ENCODE measurements at regions not wholly inside any gene's neighbourhood (a gene's known extent, or its start where the extent isn't known, plus 50 kb on each side); places are given as distances from the start of the nearest gene placed in this dataset.

DNA sequence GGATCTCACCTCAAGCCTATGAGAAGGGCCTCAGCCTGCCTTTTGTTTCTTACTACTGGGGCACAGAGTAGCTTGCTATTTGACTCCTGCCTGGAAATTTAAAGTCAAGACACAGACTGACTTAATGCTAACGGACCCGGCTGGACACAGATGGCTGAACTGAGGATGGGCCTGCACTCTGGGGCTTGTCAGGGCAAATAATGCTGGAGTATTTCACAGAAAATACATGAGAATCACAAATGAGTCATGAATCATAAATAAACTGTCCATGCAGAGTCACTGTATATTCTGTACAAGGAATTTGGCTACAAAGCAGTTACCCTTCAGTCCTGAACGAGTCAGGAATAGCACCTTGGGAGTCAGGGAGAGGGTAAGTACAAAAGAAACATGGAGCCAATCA, 683.2 kb upstream of the FOXG1 start:
- Histone ChIP-seq H3F3A (ENCODE audit: insufficient read depth, low read length, poor library complexity, severe bottlenecking) (no peaks in the 10 kb centered on the region), H3K36me3 (ENCODE audit: insufficient read depth, low read length) (no peaks in the 10 kb centered on the region), H3K4me2 (ENCODE audit: low read length) (no peak overlapping the region), H3K27ac (ENCODE audit: low read length) (no peak overlapping the region), H3K9me3 (ENCODE audit: low read length) (no peaks in the 10 kb centered on the region), H3K79me2 (replicated peaks; ENCODE audit: insufficient read depth, low read length) (no peaks in the 10 kb centered on the region), H3K9me2 (ENCODE audit: insufficient read depth, low read length) (no peaks in the 10 kb centered on the region), H2AFZ (ENCODE audit: low read depth, low read length) (no peak overlapping the region), H3K4me3 (ENCODE audit: low read length) (no peak overlapping the region), H3K27me3 (ENCODE audit: insufficient read depth, low read depth, low read length) (no peaks in the 10 kb centered on the region), H3K9ac (ENCODE audit: low read length) (no peak overlapping the region), H4K20me1 (ENCODE audit: insufficient read depth) (no peaks in the 10 kb centered on the region)
- TF ChIP-seq MXI1 (conservative IDR thresholded peaks at IDR 0.05; ENCODE audit: poor library complexity, severe bottlenecking) (no peak), RAD21 (conservative IDR thresholded peaks at IDR 0.05) (no peak), SMC3 (conservative IDR thresholded peaks at IDR 0.05; ENCODE audit: poor library complexity) (no peak), EP300 (conservative IDR thresholded peaks at IDR 0.05; ENCODE audit: poor library complexity, severe bottlenecking) (no peak), EZH2 (IDR thresholded peaks at IDR 0.05; ENCODE audit: borderline replicate concordance, insufficient read depth, low read length, poor library complexity, severe bottlenecking) (no peak), POLR2AphosphoS5 (IDR thresholded peaks at IDR 0.05) (no peak), TAF1 (IDR thresholded peaks at IDR 0.05; ENCODE audit: low read depth) (no peak)
- TF ChIP-seq, protein P1, sequence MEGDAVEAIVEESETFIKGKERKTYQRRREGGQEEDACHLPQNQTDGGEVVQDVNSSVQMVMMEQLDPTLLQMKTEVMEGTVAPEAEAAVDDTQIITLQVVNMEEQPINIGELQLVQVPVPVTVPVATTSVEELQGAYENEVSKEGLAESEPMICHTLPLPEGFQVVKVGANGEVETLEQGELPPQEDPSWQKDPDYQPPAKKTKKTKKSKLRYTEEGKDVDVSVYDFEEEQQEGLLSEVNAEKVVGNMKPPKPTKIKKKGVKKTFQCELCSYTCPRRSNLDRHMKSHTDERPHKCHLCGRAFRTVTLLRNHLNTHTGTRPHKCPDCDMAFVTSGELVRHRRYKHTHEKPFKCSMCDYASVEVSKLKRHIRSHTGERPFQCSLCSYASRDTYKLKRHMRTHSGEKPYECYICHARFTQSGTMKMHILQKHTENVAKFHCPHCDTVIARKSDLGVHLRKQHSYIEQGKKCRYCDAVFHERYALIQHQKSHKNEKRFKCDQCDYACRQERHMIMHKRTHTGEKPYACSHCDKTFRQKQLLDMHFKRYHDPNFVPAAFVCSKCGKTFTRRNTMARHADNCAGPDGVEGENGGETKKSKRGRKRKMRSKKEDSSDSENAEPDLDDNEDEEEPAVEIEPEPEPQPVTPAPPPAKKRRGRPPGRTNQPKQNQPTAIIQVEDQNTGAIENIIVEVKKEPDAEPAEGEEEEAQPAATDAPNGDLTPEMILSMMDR (IDR thresholded peaks at IDR 0.05; ENCODE audit: poor library complexity, severe bottlenecking): no peak
- TF ChIP-seq, protein P2, sequence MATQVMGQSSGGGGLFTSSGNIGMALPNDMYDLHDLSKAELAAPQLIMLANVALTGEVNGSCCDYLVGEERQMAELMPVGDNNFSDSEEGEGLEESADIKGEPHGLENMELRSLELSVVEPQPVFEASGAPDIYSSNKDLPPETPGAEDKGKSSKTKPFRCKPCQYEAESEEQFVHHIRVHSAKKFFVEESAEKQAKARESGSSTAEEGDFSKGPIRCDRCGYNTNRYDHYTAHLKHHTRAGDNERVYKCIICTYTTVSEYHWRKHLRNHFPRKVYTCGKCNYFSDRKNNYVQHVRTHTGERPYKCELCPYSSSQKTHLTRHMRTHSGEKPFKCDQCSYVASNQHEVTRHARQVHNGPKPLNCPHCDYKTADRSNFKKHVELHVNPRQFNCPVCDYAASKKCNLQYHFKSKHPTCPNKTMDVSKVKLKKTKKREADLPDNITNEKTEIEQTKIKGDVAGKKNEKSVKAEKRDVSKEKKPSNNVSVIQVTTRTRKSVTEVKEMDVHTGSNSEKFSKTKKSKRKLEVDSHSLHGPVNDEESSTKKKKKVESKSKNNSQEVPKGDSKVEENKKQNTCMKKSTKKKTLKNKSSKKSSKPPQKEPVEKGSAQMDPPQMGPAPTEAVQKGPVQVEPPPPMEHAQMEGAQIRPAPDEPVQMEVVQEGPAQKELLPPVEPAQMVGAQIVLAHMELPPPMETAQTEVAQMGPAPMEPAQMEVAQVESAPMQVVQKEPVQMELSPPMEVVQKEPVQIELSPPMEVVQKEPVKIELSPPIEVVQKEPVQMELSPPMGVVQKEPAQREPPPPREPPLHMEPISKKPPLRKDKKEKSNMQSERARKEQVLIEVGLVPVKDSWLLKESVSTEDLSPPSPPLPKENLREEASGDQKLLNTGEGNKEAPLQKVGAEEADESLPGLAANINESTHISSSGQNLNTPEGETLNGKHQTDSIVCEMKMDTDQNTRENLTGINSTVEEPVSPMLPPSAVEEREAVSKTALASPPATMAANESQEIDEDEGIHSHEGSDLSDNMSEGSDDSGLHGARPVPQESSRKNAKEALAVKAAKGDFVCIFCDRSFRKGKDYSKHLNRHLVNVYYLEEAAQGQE (IDR thresholded peaks at IDR 0.05; ENCODE audit: borderline replicate concordance): no peak

DNA sequence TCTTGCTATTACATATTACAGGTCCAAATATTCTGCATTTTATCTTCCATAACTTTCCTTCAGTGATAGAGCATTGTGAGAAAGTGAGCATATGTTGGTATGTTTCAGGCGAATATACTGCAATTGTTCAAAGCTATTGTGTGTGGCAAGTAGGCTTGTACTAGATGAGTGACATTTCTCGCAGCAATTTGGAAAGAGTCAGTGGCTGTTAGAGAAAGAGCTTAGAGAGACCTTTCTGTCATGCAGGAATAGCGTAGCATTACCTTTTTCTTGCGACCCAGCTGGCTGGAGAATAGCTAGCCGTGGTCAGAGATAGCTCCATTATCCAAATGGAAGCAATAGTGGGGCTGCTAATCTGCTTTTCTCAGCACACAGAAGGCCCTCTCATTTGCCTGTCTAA, 678.5 kb upstream of the FOXG1 start:
- Histone ChIP-seq H3K4me2 (ENCODE audit: low read length) (peak overlapping the region; percentile 9), H3K4me3 (ENCODE audit: low read length) (peak overlapping the region; percentile 19)

More for the DNA sequence above, 678.5 kb upstream of the FOXG1 start:
- Histone ChIP-seq H3K79me2 (replicated peaks; ENCODE audit: insufficient read depth, low read length) (no peaks in the 10 kb centered on the region), H4K20me1 (ENCODE audit: insufficient read depth) (no peaks in the 10 kb centered on the region), H3K27ac (ENCODE audit: low read length) (peak overlapping the region; percentile 83), H3K27me3 (ENCODE audit: insufficient read depth, low read depth, low read length) (no peaks in the 10 kb centered on the region), H3K9me2 (ENCODE audit: insufficient read depth, low read length) (no peaks in the 10 kb centered on the region), H3K36me3 (ENCODE audit: insufficient read depth, low read length) (no peaks in the 10 kb centered on the region), H3K9me3 (ENCODE audit: low read length) (no peaks in the 10 kb centered on the region), H3F3A (ENCODE audit: insufficient read depth, low read length, poor library complexity, severe bottlenecking) (no peaks in the 10 kb centered on the region), H3K9ac (ENCODE audit: low read length) (peak overlapping the region; percentile 47), H2AFZ (ENCODE audit: low read depth, low read length) (peak overlapping the region; percentile 5)
- TF ChIP-seq MXI1 (conservative IDR thresholded peaks at IDR 0.05; ENCODE audit: poor library complexity, severe bottlenecking) (peak; percentile 31), EP300 (conservative IDR thresholded peaks at IDR 0.05; ENCODE audit: poor library complexity, severe bottlenecking) (peak; percentile 85), SMC3 (conservative IDR thresholded peaks at IDR 0.05; ENCODE audit: poor library complexity) (peak; percentile 35), TAF1 (IDR thresholded peaks at IDR 0.05; ENCODE audit: low read depth) (no peak), POLR2AphosphoS5 (IDR thresholded peaks at IDR 0.05) (peak; percentile 70), EZH2 (IDR thresholded peaks at IDR 0.05; ENCODE audit: borderline replicate concordance, insufficient read depth, low read length, poor library complexity, severe bottlenecking) (no peak), RAD21 (conservative IDR thresholded peaks at IDR 0.05) (peak; percentile 48)
- TF ChIP-seq, protein P1 (IDR thresholded peaks at IDR 0.05; ENCODE audit: poor library complexity, severe bottlenecking): no peak
- TF ChIP-seq, protein P2 (IDR thresholded peaks at IDR 0.05; ENCODE audit: borderline replicate concordance): peak; percentile 56
